Stimulated activated CD4-positive, alpha-beta T cell treated with anti-CD3 and anti-CD28 coated beads, Interleukin-4, amount 100 ng/mL, for 1 hour (primary cell): ENCODE measurements at regions not wholly inside any gene's neighbourhood (a gene's known extent, or its start where the extent isn't known, plus 50 kb on each side); places are given as distances from the start of the nearest gene placed in this dataset.
"Not testable (repeated sequence)": the region's sequence is repeated elsewhere in the genome, so short reads cannot be mapped to it uniquely, and the experiment has no call there.

Experiments
- DNase-seq: peaks from one replicate; pipeline ENCODE4 v3.0.0-alpha.2; 2020

GRCh38 chr1:168419736-168420135 is 124.1 kb downstream of the XCL2 start:
- DNase-seq: no peak

- DNase-seq: no peak
Measured at GRCh38 chr1:168416220-168416619, 127.6 kb downstream of the XCL2 start.

- DNase-seq: no peak
Measured at GRCh38 chr1:168414914-168415313, 128.9 kb downstream of the XCL2 start.

GRCh38 chr1:168410464-168410863 is 129.8 kb downstream of the TBX19 start:
- no peak for DNase-seq

GRCh38 chr1:168408884-168409283 is 128.2 kb downstream of the TBX19 start:
- peak; percentile 46 for DNase-seq

GRCh38 chr1:168408539-168408865 is 127.8 kb downstream of the TBX19 start:
- no peak for DNase-seq

- DNase-seq: no peak
Measured at GRCh38 chr1:168407832-168408538, 127.3 kb downstream of the TBX19 start.

- no peak for DNase-seq
Measured at GRCh38 chr1:168405906-168406549, 125.4 kb downstream of the TBX19 start.

GRCh38 chr1:168403140-168403539 is 122.5 kb downstream of the TBX19 start:
- no peak for DNase-seq

GRCh38 chr1:168402466-168402865 is 121.8 kb downstream of the TBX19 start:
- not testable (repeated sequence) for DNase-seq

GRCh38 chr1:168401341-168401740 is 120.7 kb downstream of the TBX19 start:
- DNase-seq: no peak

- DNase-seq: no peak
Measured at GRCh38 chr1:168400139-168400538, 119.5 kb downstream of the TBX19 start.

GRCh38 chr1:168397806-168398205 is 117.1 kb downstream of the TBX19 start:
- DNase-seq: no peak

- DNase-seq: no peak
Measured at GRCh38 chr1:168396940-168397684, 116.4 kb downstream of the TBX19 start.

- no peak for DNase-seq
Measured at GRCh38 chr1:168396508-168396907, 115.8 kb downstream of the TBX19 start.

GRCh38 chr1:168394858-168395257 is 114.2 kb downstream of the TBX19 start:
- DNase-seq: no peak

GRCh38 chr1:168392958-168393549 is 112.4 kb downstream of the TBX19 start:
- DNase-seq: no peak

GRCh38 chr1:168391851-168392681 is 111.4 kb downstream of the TBX19 start:
- DNase-seq: no peak

GRCh38 chr1:168390271-168390670 is 109.6 kb downstream of the TBX19 start:
- DNase-seq: no peak

GRCh38 chr1:168387781-168388760 is 107.4 kb downstream of the TBX19 start:
- DNase-seq: no peak

- peak; percentile 80 for DNase-seq
Measured at GRCh38 chr1:168386949-168387586, 106.4 kb downstream of the TBX19 start.
